Brain pericyte (primary cell): ENCODE measurements at regions not wholly inside any gene's neighbourhood (a gene's known extent, or its start where the extent isn't known, plus 50 kb on each side); places are given as distances from the start of the nearest gene placed in this dataset.
"Not testable (repeated sequence)": the region's sequence is repeated elsewhere in the genome, so short reads cannot be mapped to it uniquely, and the experiment has no call there.

Source experiments
- DNase-seq: peaks from one replicate; pipeline ENCODE4 v3.0.0-alpha.2; 2012; ENCODE audit warnings: low read depth, low spot score

GRCh38 chr4:123025398-123025797 lies 103.0 kb upstream of the NUDT6 start:
- DNase-seq = no peak

GRCh38 chr4:123026015-123026414 lies 103.6 kb upstream of the NUDT6 start:
- not testable (repeated sequence) for DNase-seq

- no peak for DNase-seq
Observed at GRCh38 chr4:123031664-123032063, 109.3 kb upstream of the NUDT6 start.

GRCh38 chr4:123034023-123034422 lies 111.6 kb upstream of the NUDT6 start:
- DNase-seq = no peak

- DNase-seq = no peak
Observed at GRCh38 chr4:123035239-123035638, 112.8 kb upstream of the NUDT6 start.

DNA sequence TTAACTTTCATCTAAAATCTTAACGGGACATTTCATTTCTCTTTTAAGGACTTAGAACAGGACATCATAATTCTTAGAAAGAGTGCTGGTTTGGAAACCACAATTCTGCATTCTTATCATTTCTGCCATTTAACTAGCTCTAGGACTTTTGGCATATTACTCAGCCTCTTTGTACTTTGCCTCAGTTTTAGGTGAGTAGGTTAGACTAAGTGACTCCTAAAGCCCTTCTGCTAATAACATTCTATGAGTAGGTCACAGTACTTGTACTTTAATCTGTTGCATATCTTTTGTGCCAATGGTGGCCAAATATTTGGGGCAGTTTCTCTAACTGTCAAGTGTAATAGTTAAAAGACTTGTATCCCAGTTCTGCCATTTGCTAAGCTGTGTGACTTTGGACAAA lies 115.4 kb upstream of the NUDT6 start:
- no peak for DNase-seq

DNA sequence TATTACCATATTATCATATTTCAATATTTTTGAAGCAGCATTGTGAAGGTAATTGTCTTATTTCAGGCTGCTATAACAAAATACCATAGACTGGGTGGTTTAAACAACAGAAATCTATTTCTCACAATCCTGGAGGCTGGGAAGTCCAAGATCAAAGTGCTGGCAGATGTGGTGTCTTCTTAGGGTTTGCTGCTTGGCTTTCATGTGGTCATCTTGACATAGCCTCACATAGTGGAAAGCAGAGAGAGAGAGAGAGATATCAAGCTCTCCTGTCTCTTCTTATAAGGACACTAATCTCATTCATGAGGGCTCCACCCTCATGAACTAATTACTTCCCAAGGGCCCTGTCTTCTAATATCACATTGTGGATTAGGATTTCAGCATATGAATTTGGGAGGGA lies 119.7 kb upstream of the NUDT6 start:
- no peak for DNase-seq

GRCh38 chr4:123043013-123043412 lies 120.6 kb upstream of the NUDT6 start:
- DNase-seq = no peak

DNA sequence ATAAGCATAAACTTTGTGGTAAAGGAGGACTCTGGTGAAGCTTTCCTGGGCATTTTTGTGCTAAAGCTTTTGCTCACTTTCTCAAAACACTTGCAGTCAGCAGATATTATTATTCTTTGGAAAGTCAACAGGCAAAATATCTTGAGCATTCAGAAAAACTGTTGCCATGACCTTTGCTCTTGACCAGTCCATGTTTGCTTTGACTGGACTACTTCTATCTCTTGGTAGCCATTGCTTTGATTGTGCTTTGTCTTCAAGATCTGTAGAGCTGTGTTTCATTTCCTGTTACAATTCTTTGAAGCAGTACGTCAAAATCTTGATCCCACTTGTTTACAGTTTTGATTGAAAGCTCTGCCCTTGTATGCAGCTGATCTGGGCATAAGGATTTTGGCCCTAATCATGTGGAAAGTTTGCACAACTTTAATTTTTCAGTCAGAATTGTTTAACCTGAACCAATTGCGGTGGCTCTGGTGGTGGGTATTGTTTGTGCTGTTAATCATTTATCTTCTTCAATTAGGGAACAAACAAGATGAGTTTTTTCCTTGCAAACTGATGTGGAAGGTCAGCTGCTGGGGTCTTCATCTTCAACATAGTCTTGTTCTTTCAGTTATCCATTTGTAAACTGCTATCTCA lies 121.5 kb upstream of the NUDT6 start:
- no peak for DNase-seq

DNA sequence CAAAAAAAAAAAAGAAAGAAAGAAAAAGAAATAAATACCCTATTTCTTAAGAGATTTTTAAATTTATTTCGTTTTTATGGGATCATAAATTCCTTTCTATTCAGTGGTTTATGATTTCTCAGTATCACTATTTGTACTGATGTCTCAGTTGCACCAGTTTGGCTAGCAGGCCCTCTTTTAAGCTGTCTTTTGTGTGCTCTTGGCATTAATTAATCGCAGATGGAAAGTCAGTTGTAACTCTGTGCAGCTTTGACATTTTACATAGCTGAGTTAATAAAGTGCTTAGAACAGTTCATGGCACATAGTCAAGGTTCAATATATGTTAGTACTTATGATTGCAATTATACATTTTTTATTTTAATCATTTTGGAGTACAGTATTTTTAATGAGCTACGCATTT lies 123.7 kb upstream of the NUDT6 start:
- no peak for DNase-seq

- no peak for DNase-seq
Observed at GRCh38 chr4:123050018-123050417, 127.6 kb upstream of the NUDT6 start.

DNA sequence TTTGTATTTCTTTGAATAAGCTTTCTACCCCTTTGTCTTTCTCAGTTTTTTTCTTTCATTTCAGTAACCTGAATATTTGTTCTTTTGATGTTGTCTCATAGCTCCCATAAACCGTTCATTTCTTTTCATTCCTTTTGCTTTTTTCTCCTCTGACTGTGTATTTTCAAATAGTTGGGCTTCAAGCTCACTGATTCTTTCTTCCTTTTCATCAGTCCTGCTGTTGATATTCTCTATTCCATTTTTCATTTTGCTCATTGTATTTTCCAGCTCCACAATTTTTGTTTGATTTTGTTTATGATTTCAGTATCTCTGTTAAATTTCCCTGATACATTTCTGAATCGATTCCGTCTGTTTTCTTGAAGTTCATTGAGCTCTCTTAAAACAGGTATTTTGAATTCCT lies 129.6 kb upstream of the NUDT6 start:
- DNase-seq = no peak

GRCh38 chr4:123055943-123056342 lies 133.5 kb upstream of the NUDT6 start:
- no peak for DNase-seq

DNA sequence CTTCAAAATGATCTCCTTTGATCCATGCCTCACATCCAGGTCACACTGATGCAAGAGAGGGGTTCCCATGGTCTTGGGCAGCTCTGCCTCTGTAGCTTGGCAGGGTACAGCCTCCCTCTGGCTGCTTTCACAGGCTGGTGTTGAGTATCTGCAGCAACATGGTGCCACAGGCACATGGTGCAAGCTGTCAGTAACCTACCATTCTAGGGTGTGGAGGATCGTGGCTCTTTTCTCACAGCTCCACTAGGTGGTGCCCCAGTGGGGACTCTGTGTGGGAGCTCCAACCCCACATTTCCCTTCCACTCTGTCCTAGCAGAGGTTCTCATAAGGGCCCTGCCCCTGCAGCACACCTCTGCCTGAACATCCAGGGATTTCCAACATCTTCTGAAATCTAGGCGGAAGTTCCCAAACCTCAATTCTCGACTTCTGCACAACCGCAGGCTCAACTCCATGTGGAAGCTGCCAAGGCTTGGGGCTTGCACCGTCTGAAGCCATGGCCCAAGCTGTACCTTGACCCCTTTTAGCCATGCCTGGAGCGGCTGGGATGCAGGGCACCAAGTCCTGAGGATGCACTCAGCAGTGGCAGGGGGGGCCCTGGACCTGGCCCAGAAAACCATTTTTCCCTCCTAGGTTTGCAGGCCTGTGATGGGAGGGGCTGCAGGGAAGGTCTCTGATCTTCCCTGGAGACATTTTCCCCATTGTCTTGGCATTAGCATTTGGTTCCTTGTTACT lies 137.8 kb upstream of the NUDT6 start:
- no peak for DNase-seq

DNA sequence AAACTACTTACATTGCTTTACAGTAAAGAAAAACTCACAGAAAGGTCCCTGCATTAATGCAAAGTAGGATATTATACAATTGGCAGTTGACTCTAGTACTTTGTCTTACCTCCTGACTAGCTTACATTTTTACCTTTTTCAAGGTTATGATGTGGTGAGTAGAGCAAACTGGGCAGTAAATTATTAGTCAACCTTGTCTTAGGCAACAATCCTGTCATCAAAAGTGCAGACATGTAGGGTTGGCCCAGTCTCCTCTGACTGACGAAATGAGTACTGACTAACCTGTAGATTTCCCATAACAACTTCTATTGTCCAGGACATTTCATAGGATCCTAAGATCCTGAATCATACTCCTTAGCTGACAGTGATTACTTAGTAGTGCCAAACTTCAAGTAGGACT lies 142.0 kb upstream of the NUDT6 start:
- DNase-seq = no peak

GRCh38 chr4:123068081-123068480 lies 145.7 kb upstream of the NUDT6 start:
- DNase-seq = no peak

- DNase-seq = no peak
Observed at GRCh38 chr4:123072060-123072459, 149.7 kb upstream of the NUDT6 start.

DNA sequence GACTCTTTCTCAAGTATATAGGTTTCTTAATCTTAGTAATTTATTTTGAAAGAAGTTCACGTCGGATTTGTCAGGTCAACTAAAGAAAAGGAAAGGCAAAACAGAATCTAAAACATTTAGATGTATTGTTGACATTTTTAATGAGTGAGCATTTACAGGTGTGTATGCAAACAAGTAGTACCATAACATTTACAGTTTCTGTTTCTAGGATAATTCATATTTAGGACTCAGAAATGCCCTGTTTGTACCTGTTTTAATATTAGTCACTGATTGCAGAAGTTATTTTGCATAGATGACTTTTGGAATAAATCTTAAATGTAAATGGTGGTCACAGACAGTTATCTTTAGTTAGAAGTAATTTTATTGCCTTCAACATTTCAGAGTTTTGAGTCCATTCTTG lies 151.3 kb upstream of the NUDT6 start:
- no peak for DNase-seq

GRCh38 chr4:123077330-123077729 lies 154.9 kb upstream of the NUDT6 start:
- no peak for DNase-seq

- no peak for DNase-seq
Observed at GRCh38 chr4:123081971-123082370, 159.6 kb upstream of the NUDT6 start.

GRCh38 chr4:123083646-123084045 lies 161.2 kb upstream of the NUDT6 start:
- DNase-seq = no peak

GRCh38 chr4:123088501-123088900 lies 166.1 kb upstream of the NUDT6 start:
- DNase-seq = no peak

DNA sequence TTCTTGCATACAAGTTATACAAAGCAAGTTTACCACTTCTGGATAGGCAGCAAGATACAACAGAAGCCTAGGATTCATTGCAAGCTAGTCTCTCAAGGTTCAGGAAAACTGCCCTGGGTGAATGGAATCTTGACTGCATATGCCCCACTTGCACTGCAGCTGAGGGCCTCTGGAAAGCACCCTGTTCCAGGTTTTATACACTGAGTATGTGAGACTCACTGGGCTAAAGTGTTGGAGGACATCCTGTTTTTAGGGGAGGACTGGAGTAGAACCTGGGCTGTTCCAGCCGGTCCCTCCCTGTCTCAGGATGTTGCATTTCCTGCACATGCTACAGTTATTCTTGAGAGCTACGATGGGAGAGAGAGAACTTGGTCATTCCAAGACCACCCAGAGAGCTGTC lies 168.5 kb upstream of the NUDT6 start:
- no peak for DNase-seq

GRCh38 chr4:123092586-123092985 lies 170.2 kb upstream of the NUDT6 start:
- DNase-seq = no peak
